Right atrium auricular region (tissue), 2 donors: ENCODE measurements at regions not wholly inside any gene's neighbourhood (a gene's known extent, or its start where the extent isn't known, plus 50 kb on each side); places are given as distances from the start of the nearest gene placed in this dataset.

ENCODE experiments used
- DNase-seq: peaks from one replicate; pipeline ENCODE4 v3.0.0-alpha.2; 2019; ENCODE audit warnings: low spot score
- H3K27ac ChIP-seq, 2 donors: fragments of 200-600 bp; sonication (generic); 1 replicate in 1 of 2; 2 replicates in 1 of 2; pipeline ENCODE4 v1.5.1; 2016 to 2019
- H3K27me3 ChIP-seq, 2 donors: fragments of 200-600 bp; sonication (generic); one replicate each; pipeline versions ENCODE4 v1.5.1 to v1.6.0; 2017 to 2019
- H3K36me3 ChIP-seq: fragments of 200-600 bp; sonication (generic); one replicate; pipeline ENCODE4 v1.5.1; 2016
- H3K4me1 ChIP-seq, 2 donors: fragments of 200-600 bp; sonication (generic); one replicate each; pipeline versions ENCODE4 v1.5.1 to v1.6.0; 2017 to 2019
- H3K4me3 ChIP-seq, 2 donors: fragments of 200-600 bp; sonication (generic); 1 replicate in 1 of 2; 2 replicates in 1 of 2; pipeline ENCODE4 v1.5.1; 2017 to 2019; ENCODE audit warnings: mild to moderate bottlenecking in 1 of 2, moderate library complexity in 1 of 2
- H3K9me3 ChIP-seq, 2 donors: fragments of 200-600 bp; sonication (generic); one replicate each; pipeline ENCODE4 v1.5.1; 2019
- TF ChIP-seq, protein P1 (sequence below), 2 donors: fragments of 200-600 bp; sonication (generic); IDR thresholded peaks; one replicate each; pipeline ENCODE4 v1.5.1; 2019; ENCODE audit warnings: antibody characterized with exemption in 2 of 2

GRCh38 chr2:117684919-117685318, 129.6 kb upstream of the DDX18 start:
- no peaks in the 10 kb centered on the region for H3K4me1 ChIP-seq
- no peaks in the 10 kb centered on the region for H3K27me3 ChIP-seq
- no peak overlapping the region for H3K27ac ChIP-seq
- DNase-seq, result no peak
- H3K36me3 ChIP-seq, result no peaks in the 10 kb centered on the region
- H3K4me3 ChIP-seq, result no peak overlapping the region
- H3K9me3 ChIP-seq, result no peaks in the 10 kb centered on the region
- TF ChIP-seq, protein P1, sequence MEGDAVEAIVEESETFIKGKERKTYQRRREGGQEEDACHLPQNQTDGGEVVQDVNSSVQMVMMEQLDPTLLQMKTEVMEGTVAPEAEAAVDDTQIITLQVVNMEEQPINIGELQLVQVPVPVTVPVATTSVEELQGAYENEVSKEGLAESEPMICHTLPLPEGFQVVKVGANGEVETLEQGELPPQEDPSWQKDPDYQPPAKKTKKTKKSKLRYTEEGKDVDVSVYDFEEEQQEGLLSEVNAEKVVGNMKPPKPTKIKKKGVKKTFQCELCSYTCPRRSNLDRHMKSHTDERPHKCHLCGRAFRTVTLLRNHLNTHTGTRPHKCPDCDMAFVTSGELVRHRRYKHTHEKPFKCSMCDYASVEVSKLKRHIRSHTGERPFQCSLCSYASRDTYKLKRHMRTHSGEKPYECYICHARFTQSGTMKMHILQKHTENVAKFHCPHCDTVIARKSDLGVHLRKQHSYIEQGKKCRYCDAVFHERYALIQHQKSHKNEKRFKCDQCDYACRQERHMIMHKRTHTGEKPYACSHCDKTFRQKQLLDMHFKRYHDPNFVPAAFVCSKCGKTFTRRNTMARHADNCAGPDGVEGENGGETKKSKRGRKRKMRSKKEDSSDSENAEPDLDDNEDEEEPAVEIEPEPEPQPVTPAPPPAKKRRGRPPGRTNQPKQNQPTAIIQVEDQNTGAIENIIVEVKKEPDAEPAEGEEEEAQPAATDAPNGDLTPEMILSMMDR (IDR thresholded peaks at IDR 0.05), result no peak

GRCh38 chr2:117686699-117687098, 127.8 kb upstream of the DDX18 start:
- Histone ChIP-seq H3K4me1 (no peaks in the 10 kb centered on the region), H3K27ac (no peak overlapping the region), H3K27me3 (no peaks in the 10 kb centered on the region), H3K9me3 (no peaks in the 10 kb centered on the region), H3K4me3 (no peak overlapping the region), H3K36me3 (no peaks in the 10 kb centered on the region)
- TF ChIP-seq, protein P1 (IDR thresholded peaks at IDR 0.05), result no peak
- DNase-seq, result no peak

DNA sequence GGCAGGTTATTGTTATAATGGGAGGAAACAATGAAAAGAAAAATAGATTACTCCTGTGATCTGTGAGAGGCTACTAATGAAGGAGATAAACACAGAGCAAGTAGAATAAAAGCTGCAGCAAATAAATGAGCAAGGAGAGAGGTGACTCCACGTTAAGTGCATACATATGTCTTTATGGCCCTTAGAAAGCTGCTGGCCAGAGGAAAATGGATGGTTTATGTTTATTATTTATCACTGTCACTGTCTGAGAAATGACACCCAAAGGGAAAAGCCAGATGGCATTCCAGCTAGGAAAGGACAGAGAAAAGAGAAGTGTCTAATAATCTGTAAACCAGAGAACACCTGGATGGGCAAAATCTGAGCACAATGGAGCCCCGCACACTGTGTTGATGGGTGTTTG, 122.9 kb upstream of the DDX18 start:
- no peaks in the 10 kb centered on the region for H3K9me3 ChIP-seq
- TF ChIP-seq, protein P1 (IDR thresholded peaks at IDR 0.05), result no peak
- H3K4me3 ChIP-seq, result no peak overlapping the region
- DNase-seq, result no peak
- no peaks in the 10 kb centered on the region for H3K4me1 ChIP-seq
- H3K36me3 ChIP-seq, result no peaks in the 10 kb centered on the region
- H3K27ac ChIP-seq, result no peak overlapping the region
- no peaks in the 10 kb centered on the region for H3K27me3 ChIP-seq

DNA sequence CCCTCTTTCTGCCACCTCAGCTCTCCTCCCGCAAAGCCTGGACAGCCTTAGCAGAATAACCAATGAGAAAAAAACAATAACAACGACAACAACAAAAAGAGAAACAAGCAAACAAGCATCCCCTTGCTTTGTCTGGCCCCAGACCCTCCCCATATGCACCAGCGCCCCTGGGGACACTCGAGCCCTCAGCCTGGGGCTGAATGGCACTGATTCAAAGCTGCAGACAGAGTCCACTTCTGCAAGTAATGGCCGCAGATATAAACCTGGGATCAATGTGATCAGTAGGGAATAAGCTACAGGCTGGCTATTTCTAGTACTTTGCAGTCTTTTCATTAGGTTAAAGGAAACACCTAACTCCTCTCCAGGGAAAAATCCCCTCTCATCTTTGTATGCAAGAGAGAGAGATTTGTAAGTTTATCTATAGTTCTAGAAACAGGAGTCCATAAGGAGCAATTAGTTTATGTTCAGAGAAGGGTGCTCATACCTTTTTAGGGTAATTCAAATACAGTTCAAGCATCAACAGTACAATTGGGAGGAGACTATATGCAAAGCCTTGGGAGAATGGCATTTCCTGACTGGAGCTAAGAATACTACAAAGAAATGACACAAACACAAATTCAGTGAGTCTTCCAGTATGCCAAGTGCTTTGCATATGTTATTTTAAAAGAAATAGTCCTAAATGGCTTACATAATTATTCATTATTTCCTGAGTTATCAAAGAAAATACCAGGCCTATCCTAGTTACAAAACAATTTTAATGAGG, 122.3 kb upstream of the DDX18 start:
- Histone ChIP-seq H3K36me3 (no peaks in the 10 kb centered on the region), H3K4me3 (no peak overlapping the region), H3K4me1 (no peaks in the 10 kb centered on the region), H3K9me3 (no peaks in the 10 kb centered on the region), H3K27ac (no peak overlapping the region), H3K27me3 (no peaks in the 10 kb centered on the region)
- no peak for DNase-seq
- TF ChIP-seq, protein P1 (IDR thresholded peaks at IDR 0.05), result no peak

DNA sequence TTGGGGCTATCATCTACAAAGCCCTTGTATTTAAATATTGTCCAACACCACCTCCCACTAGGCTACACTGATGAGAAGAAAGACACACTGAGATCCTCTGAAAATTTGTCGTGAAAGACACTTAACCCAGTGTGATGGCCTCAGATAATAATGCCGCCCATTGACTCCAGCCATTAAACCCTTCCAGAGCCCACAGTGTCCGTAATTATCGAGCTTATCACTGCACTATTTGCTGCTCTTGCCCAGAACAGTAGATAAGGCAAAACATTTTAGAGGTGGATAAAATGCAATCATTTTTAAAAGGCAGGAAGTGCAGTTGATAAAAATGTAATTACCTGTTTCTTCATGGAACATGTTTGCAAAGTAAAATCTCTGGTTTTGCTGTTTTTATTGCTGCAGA, 121.3 kb upstream of the DDX18 start:
- DNase-seq, result no peak
- Histone ChIP-seq H3K4me3 (no peak overlapping the region), H3K36me3 (no peaks in the 10 kb centered on the region), H3K27me3 (no peaks in the 10 kb centered on the region), H3K4me1 (no peaks in the 10 kb centered on the region), H3K27ac (no peak overlapping the region), H3K9me3 (no peaks in the 10 kb centered on the region)
- TF ChIP-seq, protein P1 (IDR thresholded peaks at IDR 0.05), result no peak

DNA sequence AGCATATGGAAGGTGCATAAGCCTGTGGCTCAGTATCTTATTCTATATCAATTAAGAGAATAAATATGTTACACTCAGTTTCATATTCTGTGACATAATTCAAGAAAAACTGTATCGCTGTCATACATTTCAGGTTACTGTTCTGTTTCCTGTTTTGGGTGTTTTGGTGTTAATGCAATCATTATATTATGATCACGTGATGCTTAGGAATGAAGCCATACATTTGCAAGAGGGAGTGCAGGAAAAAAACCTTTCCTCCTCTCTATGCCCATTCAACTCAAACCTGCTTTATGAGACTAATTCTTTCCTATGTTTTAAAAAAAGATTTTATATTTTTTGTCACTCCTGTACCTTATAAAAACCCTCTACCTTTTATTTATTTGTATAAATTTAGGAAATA, 120.8 kb upstream of the DDX18 start:
- Histone ChIP-seq H3K27ac (no peak overlapping the region), H3K9me3 (no peaks in the 10 kb centered on the region), H3K4me1 (no peaks in the 10 kb centered on the region), H3K36me3 (no peaks in the 10 kb centered on the region), H3K4me3 (no peak overlapping the region), H3K27me3 (no peaks in the 10 kb centered on the region)
- TF ChIP-seq, protein P1 (IDR thresholded peaks at IDR 0.05), result no peak
- no peak for DNase-seq
